A549 (cell line): ENCODE measurements at regions not wholly inside any gene's neighbourhood (a gene's known extent, or its start where the extent isn't known, plus 50 kb on each side); places are given as distances from the start of the nearest gene placed in this dataset.

ENCODE experiments used
- ATAC-seq, 2 experiments: fragments of 200-7000 bp in 1 of 2; fragments of >200 bp in 1 of 2; cut with Nextera tagmentation in 1 of 2; cut with Tn5 transposase in 1 of 2; 3 replicates each; pipeline versions ENCODE4 v1.8.0 to v1.9.1; 2018 to 2020; ENCODE audit warnings: mild to moderate bottlenecking in 1 of 2, moderate library complexity in 1 of 2
- CTCF ChIA-PET: fragments of 300-600 bp; sonication (Branson Sonifier 250); formaldehyde crosslinking; extraction: SDS; loops from one replicate; lab custom pipeline; 2021; ENCODE audit warnings: antibody characterized with exemption, inconsistent platforms; lab: Yijun Ruan, JAX
- POLR2A ChIA-PET: fragments of 350-600 bp; formaldehyde crosslinking; extraction: SDS; loops from one replicate; lab custom pipeline; 2021; ENCODE audit warnings: antibody characterized with exemption, inconsistent platforms; lab: Yijun Ruan, JAX
- DNase-seq, 2 experiments: peaks; one replicate each; pipeline versions ENCODE4 v3.0.0 to v3.0.0-alpha.2; 2011 to 2016; ENCODE audit warnings: low read depth in 1 of 2, low spot score in 1 of 2
- FAIRE-seq: peaks from 2 replicates; lab custom pipeline; 2011; peaks lifted over from hg19 to GRCh38; lab: Jason Lieb, UNC
- H3K27ac ChIP-seq, 2 experiments: fragments of >200 bp; sonication (Bioruptor Twin); formaldehyde crosslinking; 3 replicates each; pipeline ENCODE4 v1.5.1; 2016 to 2017
- H3K4me1 ChIP-seq: fragments of >200 bp; sonication (Bioruptor Twin); formaldehyde crosslinking; 3 replicates; pipeline ENCODE4 v1.6.1; 2016
- H3K4me2 ChIP-seq: fragments of >200 bp; sonication (Bioruptor Twin); formaldehyde crosslinking; 3 replicates; pipeline ENCODE4 v1.6.1; 2016
- H3K4me3 ChIP-seq: fragments of >200 bp; sonication (Bioruptor Twin); formaldehyde crosslinking; 3 replicates; pipeline ENCODE4 v1.5.1; 2016
- H3K9me3 ChIP-seq: fragments of >200 bp; sonication (Bioruptor Twin); formaldehyde crosslinking; 3 replicates; pipeline ENCODE4 v1.6.1; 2016
- BCL3 ChIP-seq: fragments of >200 bp; sonication (Bioruptor Twin); formaldehyde crosslinking; IDR thresholded peaks from 3 replicates; pipeline ENCODE4 v1.6.1; 2016
- CBX2 ChIP-seq: fragments of 200-600 bp; sonication (generic); IDR thresholded peaks from 2 replicates; pipeline ENCODE4 v1.6.1; 2016; ENCODE audit warnings: low read depth, mild to moderate bottlenecking, borderline replicate concordance
- CEBPB ChIP-seq, 2 experiments: fragments of >200 bp in 1 of 2; sonication (Bioruptor Twin) in 1 of 2; formaldehyde crosslinking in 1 of 2; IDR thresholded peaks; 2 replicates each; pipeline ENCODE4 v1.6.1; 2012 to 2016
- CHD4 ChIP-seq: fragments of 200-600 bp; sonication (generic); IDR thresholded peaks from 2 replicates; pipeline ENCODE4 v1.6.1; 2016; ENCODE audit warnings: antibody characterized with exemption, mild to moderate bottlenecking, borderline replicate concordance
- FOXS1 ChIP-seq: fragments of 250-450 bp; sonication (Bioruptor Pico); IDR thresholded peaks from 2 replicates; pipeline ENCODE4 v1.5.0; 2020; ENCODE audit warnings: mild to moderate bottlenecking, moderate library complexity
- HDAC2 ChIP-seq: fragments of 200-600 bp; sonication (generic); IDR thresholded peaks from 2 replicates; pipeline ENCODE4 v1.6.1; 2016
- HEYL ChIP-seq: fragments of 250-450 bp; sonication (Bioruptor Pico); IDR thresholded peaks from 2 replicates; pipeline ENCODE4 v1.8.0; 2021; ENCODE audit warnings: mild to moderate bottlenecking, moderate library complexity
- HOXA7 ChIP-seq: fragments of 250-450 bp; sonication (Bioruptor Pico); IDR thresholded peaks from 2 replicates; pipeline ENCODE4 v1.5.0; 2020; ENCODE audit warnings: mild to moderate bottlenecking, moderate library complexity
- HOXB5 ChIP-seq: fragments of 250-450 bp; sonication (Bioruptor Pico); IDR thresholded peaks from 2 replicates; pipeline ENCODE4 v1.5.0; 2020; ENCODE audit warnings: mild to moderate bottlenecking, moderate library complexity
- JUN ChIP-seq, 2 experiments: fragments of >200 bp; sonication (Bioruptor Twin); formaldehyde crosslinking; IDR thresholded peaks; 2 replicates in 1 of 2; 3 replicates in 1 of 2; pipeline ENCODE4 v1.6.1; 2016 to 2017
- JUNB ChIP-seq: fragments of >200 bp; sonication (Bioruptor Twin); formaldehyde crosslinking; IDR thresholded peaks from 2 replicates; pipeline ENCODE4 v1.6.1; 2016
- MAZ ChIP-seq: fragments of 150-350 bp; IDR thresholded peaks from 2 replicates; pipeline ENCODE4 v1.6.1; 2014; ENCODE audit warnings: antibody characterized with exemption, low read depth, low read length, borderline replicate concordance
- MYC ChIP-seq: IDR thresholded peaks from 2 replicates; pipeline ENCODE4 v1.6.1; 2012; ENCODE audit warnings: mild to moderate bottlenecking, inconsistent platforms, low read length, improper control_type of control experiment, borderline replicate concordance
- NFE2L2 ChIP-seq: fragments of 150-350 bp; conservative IDR thresholded peaks from 2 replicates; pipeline ENCODE4 v1.6.1; 2014; ENCODE audit warnings: low read length
- PHF8 ChIP-seq: fragments of 200-600 bp; sonication (generic); IDR thresholded peaks from 2 replicates; pipeline ENCODE4 v1.6.1; 2016; ENCODE audit warnings: low read depth, mild to moderate bottlenecking, antibody characterized with exemption, moderate library complexity, borderline replicate concordance
- POLR2A ChIP-seq: IDR thresholded peaks from 2 replicates; pipeline ENCODE4 v1.6.1; 2012; ENCODE audit warnings: mild to moderate bottlenecking, low read length
- POLR2AphosphoS2 ChIP-seq: conservative IDR thresholded peaks from 2 replicates; pipeline ENCODE4 v1.6.1; 2012; ENCODE audit warnings: low read length, improper control_type of control experiment, inconsistent platforms
- RARB ChIP-seq: fragments of 250-450 bp; sonication (Bioruptor Pico); IDR thresholded peaks from 2 replicates; pipeline ENCODE4 v1.8.0; 2021; ENCODE audit warnings: mild to moderate bottlenecking, moderate library complexity
- RCOR1 ChIP-seq: fragments of 150-350 bp; IDR thresholded peaks from 2 replicates; pipeline ENCODE4 v1.6.1; 2014; ENCODE audit warnings: antibody characterized with exemption, low read length, low read depth
- REST ChIP-seq: fragments of 200-600 bp; sonication (generic); IDR thresholded peaks from 2 replicates; pipeline ENCODE4 v1.6.1; 2016; ENCODE audit warnings: antibody characterized with exemption, mild to moderate bottlenecking, moderate library complexity
- TFCP2L1 ChIP-seq: fragments of 250-450 bp; sonication (Bioruptor Pico); IDR thresholded peaks from 2 replicates; pipeline ENCODE4 v1.5.0; 2021; ENCODE audit warnings: mild to moderate bottlenecking
- TP53 ChIP-seq: fragments of 250-450 bp; sonication (Bioruptor Pico); IDR thresholded peaks from 2 replicates; pipeline ENCODE4 v1.5.0; 2021; ENCODE audit warnings: mild to moderate bottlenecking, moderate library complexity
- WGBS: methylation state at CpG from one replicate; pipeline ENCODE4 v1.1.6; 2017; ENCODE audit errors: missing lambda C conversion rate; 5-methylcytosine and 5-hydroxymethylcytosine counted together
- TF ChIP-seq, protein P1 (sequence below): fragments of 250-450 bp; sonication (Bioruptor Pico); IDR thresholded peaks from 2 replicates; pipeline ENCODE4 v1.5.0; 2021; ENCODE audit warnings: mild to moderate bottlenecking, moderate library complexity, borderline replicate concordance
- TF ChIP-seq, protein P2 (sequence below): fragments of 250-450 bp; sonication (Bioruptor Pico); IDR thresholded peaks from 2 replicates; pipeline ENCODE4 v1.5.0; 2020; ENCODE audit warnings: low read depth, mild to moderate bottlenecking, moderate library complexity
- TF ChIP-seq, protein P3 (sequence below): fragments of 150-350 bp; IDR thresholded peaks from 2 replicates; pipeline ENCODE4 v1.6.1; 2014; ENCODE audit warnings: low read depth, mild to moderate bottlenecking, low read length

GRCh38 chr16:73198481-73198880 is 150.6 kb upstream of the ZFHX3 start:
- DNase-seq, result no peak
- no peak overlapping the region for H3K4me2 ChIP-seq
- POLR2A ChIA-PET, result no interaction called here
- H3K4me1 ChIP-seq, result no peaks in the 10 kb centered on the region
- TF ChIP-seq NFE2L2, result no peak
- no peak for TF ChIP-seq HOXA7 (CRISPR knock-in tag)
- no peak for TF ChIP-seq POLR2AphosphoS2
- TF ChIP-seq TFCP2L1 (CRISPR knock-in tag), result no peak
- TF ChIP-seq RARB (CRISPR knock-in tag), result no peak
- TF ChIP-seq POLR2A, result no peak
- no peak for TF ChIP-seq HOXB5
- TF ChIP-seq FOXS1 (CRISPR knock-in tag), result no peak
- TF ChIP-seq, protein P1, sequence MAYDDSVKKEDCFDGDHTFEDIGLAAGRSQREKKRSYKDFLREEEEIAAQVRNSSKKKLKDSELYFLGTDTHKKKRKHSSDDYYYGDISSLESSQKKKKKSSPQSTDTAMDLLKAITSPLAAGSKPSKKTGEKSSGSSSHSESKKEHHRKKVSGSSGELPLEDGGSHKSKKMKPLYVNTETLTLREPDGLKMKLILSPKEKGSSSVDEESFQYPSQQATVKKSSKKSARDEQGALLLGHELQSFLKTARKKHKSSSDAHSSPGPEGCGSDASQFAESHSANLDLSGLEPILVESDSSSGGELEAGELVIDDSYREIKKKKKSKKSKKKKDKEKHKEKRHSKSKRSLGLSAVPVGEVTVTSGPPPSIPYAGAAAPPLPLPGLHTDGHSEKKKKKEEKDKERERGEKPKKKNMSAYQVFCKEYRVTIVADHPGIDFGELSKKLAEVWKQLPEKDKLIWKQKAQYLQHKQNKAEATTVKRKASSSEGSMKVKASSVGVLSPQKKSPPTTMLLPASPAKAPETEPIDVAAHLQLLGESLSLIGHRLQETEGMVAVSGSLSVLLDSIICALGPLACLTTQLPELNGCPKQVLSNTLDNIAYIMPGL (CRISPR knock-in tag), result no peak
- no peak for TF ChIP-seq JUNB
- TF ChIP-seq CEBPB (IDR thresholded peaks at IDR 0.05), result no peak
- TF ChIP-seq RCOR1, result no peak
- TF ChIP-seq CHD4, result no peak
- no peak for TF ChIP-seq JUN (IDR thresholded peaks at IDR 0.05)
- no peak for TF ChIP-seq REST
- no peak for FAIRE-seq
- H3K27ac ChIP-seq, result no peak overlapping the region
- no peak overlapping the region for H3K4me3 ChIP-seq
- no peaks in the 10 kb centered on the region for H3K9me3 ChIP-seq
- WGBS, result 64% methylated on average over 5 of the region's 5 CpGs
- no peak for ATAC-seq
- CTCF ChIA-PET, result no interaction called here

DNA sequence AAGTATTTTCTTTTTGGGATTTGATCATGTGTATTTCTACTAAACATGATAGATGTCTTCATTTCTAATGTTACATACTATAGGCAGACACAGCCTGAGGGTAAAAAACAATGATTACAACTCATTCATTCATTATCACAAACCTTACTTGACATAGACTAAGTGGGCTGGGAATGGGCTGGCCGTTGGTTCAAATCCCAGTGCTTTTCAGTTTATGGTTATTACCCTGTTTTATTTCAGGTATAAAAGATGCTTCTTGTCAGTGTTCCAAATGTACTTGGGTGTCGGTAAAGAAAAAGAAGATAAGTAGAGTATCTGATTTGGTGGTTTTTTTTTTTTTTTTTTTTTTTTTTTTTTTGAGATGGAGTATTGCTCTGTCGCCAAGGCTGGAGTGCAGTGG is 149.7 kb upstream of the ZFHX3 start:
- no peak for ATAC-seq
- WGBS, result 73% methylated on average over 3 of the region's 3 CpGs

More for the DNA sequence above, 149.7 kb upstream of the ZFHX3 start:
- H3K27ac ChIP-seq, result no peak overlapping the region
- H3K4me2 ChIP-seq, result no peak overlapping the region
- POLR2A ChIA-PET, result no interaction called here
- no peaks in the 10 kb centered on the region for H3K9me3 ChIP-seq
- no peak for TF ChIP-seq JUN (IDR thresholded peaks at IDR 0.05)
- no peak for TF ChIP-seq HDAC2
- TF ChIP-seq HEYL, result no peak
- TF ChIP-seq, protein P2, sequence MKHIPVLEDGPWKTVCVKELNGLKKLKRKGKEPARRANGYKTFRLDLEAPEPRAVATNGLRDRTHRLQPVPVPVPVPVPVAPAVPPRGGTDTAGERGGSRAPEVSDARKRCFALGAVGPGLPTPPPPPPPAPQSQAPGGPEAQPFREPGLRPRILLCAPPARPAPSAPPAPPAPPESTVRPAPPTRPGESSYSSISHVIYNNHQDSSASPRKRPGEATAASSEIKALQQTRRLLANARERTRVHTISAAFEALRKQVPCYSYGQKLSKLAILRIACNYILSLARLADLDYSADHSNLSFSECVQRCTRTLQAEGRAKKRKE (CRISPR knock-in tag), result no peak
- no peak for TF ChIP-seq REST
- TF ChIP-seq MAZ, result no peak
- TF ChIP-seq, protein P3, sequence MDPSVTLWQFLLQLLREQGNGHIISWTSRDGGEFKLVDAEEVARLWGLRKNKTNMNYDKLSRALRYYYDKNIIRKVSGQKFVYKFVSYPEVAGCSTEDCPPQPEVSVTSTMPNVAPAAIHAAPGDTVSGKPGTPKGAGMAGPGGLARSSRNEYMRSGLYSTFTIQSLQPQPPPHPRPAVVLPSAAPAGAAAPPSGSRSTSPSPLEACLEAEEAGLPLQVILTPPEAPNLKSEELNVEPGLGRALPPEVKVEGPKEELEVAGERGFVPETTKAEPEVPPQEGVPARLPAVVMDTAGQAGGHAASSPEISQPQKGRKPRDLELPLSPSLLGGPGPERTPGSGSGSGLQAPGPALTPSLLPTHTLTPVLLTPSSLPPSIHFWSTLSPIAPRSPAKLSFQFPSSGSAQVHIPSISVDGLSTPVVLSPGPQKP, result no peak
- no peak for TF ChIP-seq CHD4
- no peak for TF ChIP-seq JUNB
- TF ChIP-seq PHF8, result no peak
- no peak for TF ChIP-seq CEBPB (IDR thresholded peaks at IDR 0.05)
- no peak for TF ChIP-seq POLR2AphosphoS2
- no peak for TF ChIP-seq TP53 (CRISPR knock-in tag)
- no peak for TF ChIP-seq NFE2L2
- no peak for TF ChIP-seq MYC
- no peak for TF ChIP-seq CBX2
- no peak for TF ChIP-seq HOXB5
- no peak for TF ChIP-seq BCL3
- DNase-seq (no peak), FAIRE-seq (no peak)
- CTCF ChIA-PET, result interaction anchor here (2.0 kb wide), 1 partner anchor 141 kb away, joined by 10 read pairs; no protein-coding TSS in a partner anchor
- no peak overlapping the region for H3K4me3 ChIP-seq
- no peaks in the 10 kb centered on the region for H3K4me1 ChIP-seq
